NCI-H526 (cell line): ENCODE measurements at regions not wholly inside any gene's neighbourhood (a gene's known extent, or its start where the extent isn't known, plus 50 kb on each side); places are given as distances from the start of the nearest gene placed in this dataset.

Source experiments
- DNase-seq, 2 experiments: peaks; one replicate each; lab custom pipeline; 2025; lab: John Stamatoyannopoulos, UW

- DNase-seq = no peak
These were observed 234.7 kb downstream of the OR13H1 start for GRCh38 chrX:131778269-131779218.

- no peak for DNase-seq
These were observed 235.4 kb downstream of the OR13H1 start for GRCh38 chrX:131779306-131779705.

GRCh38 chrX:131779741-131780140 lies 235.9 kb downstream of the OR13H1 start:
- DNase-seq = no peak

GRCh38 chrX:131782646-131783045 lies 238.8 kb downstream of the OR13H1 start:
- no peak for DNase-seq

GRCh38 chrX:131783555-131784308 lies 239.4 kb upstream of the STK26 start:
- DNase-seq = no peak

GRCh38 chrX:131789664-131790063 lies 233.4 kb upstream of the STK26 start:
- no peak for DNase-seq

GRCh38 chrX:131791608-131792355 lies 231.3 kb upstream of the STK26 start:
- no peak for DNase-seq

- DNase-seq = no peak
These were observed 230.7 kb upstream of the STK26 start for GRCh38 chrX:131792356-131792749.

GRCh38 chrX:131792789-131793462 lies 230.2 kb upstream of the STK26 start:
- no peak for DNase-seq

GRCh38 chrX:131795442-131796229 lies 227.5 kb upstream of the STK26 start:
- DNase-seq = no peak

- no peak for DNase-seq
These were observed 222.0 kb upstream of the STK26 start for GRCh38 chrX:131801066-131801465.

- no peak for DNase-seq
These were observed 221.2 kb upstream of the STK26 start for GRCh38 chrX:131801911-131802310.

GRCh38 chrX:131802836-131803626 lies 220.1 kb upstream of the STK26 start:
- peak in 1 of 2 experiments; percentile 15 for DNase-seq

- DNase-seq = no peak
These were observed 210.0 kb upstream of the STK26 start for GRCh38 chrX:131812847-131813825.

- no peak for DNase-seq
These were observed 206.5 kb upstream of the STK26 start for GRCh38 chrX:131816551-131817136.

- no peak for DNase-seq
These were observed 204.7 kb upstream of the STK26 start for GRCh38 chrX:131818297-131818936.

GRCh38 chrX:131821945-131822622 lies 201.0 kb upstream of the STK26 start:
- no peak for DNase-seq
